ENCODE measurements at regions not wholly inside any gene's neighbourhood (a gene's known extent, or its start where the extent isn't known, plus 50 kb on each side); places are given as distances from the start of the nearest gene placed in this dataset.

- no peak for DNase-seq
Observed at GRCh38 chr18:11308499-11308898, 159.1 kb upstream of the PIEZO2 start.

GRCh38 chr18:11307716-11308115 lies 158.3 kb upstream of the PIEZO2 start:
- DNase-seq, result no peak

- DNase-seq, result no peak
Observed at GRCh38 chr18:11305507-11305906, 156.1 kb upstream of the PIEZO2 start.

GRCh38 chr18:11304928-11305327 lies 155.6 kb upstream of the PIEZO2 start:
- no peak for DNase-seq

- DNase-seq, result no peak
Observed at GRCh38 chr18:11296946-11297345, 147.6 kb upstream of the PIEZO2 start.

GRCh38 chr18:11293794-11294193 lies 144.4 kb upstream of the PIEZO2 start:
- DNase-seq, result no peak

- DNase-seq, result no peak
Observed at GRCh38 chr18:11290786-11291185, 141.4 kb upstream of the PIEZO2 start.

GRCh38 chr18:11289248-11289647 lies 139.9 kb upstream of the PIEZO2 start:
- no peak for DNase-seq

- DNase-seq, result no peak
Observed at GRCh38 chr18:11288401-11288800, 139.0 kb upstream of the PIEZO2 start.

GRCh38 chr18:11286431-11286830 lies 137.1 kb upstream of the PIEZO2 start:
- DNase-seq, result no peak

GRCh38 chr18:11284811-11285210 lies 135.4 kb upstream of the PIEZO2 start:
- DNase-seq, result no peak

GRCh38 chr18:11284349-11284748 lies 135.0 kb upstream of the PIEZO2 start:
- DNase-seq, result no peak

- no peak for DNase-seq
Observed at GRCh38 chr18:11283479-11284161, 134.3 kb upstream of the PIEZO2 start.

- DNase-seq, result no peak
Observed at GRCh38 chr18:11279461-11279860, 130.1 kb upstream of the PIEZO2 start.

GRCh38 chr18:11276678-11277077 lies 127.3 kb upstream of the PIEZO2 start:
- DNase-seq, result no peak

- no peak for DNase-seq
Observed at GRCh38 chr18:11274144-11274794, 124.9 kb upstream of the PIEZO2 start.

GRCh38 chr18:11272516-11272915 lies 123.1 kb upstream of the PIEZO2 start:
- no peak for DNase-seq

GRCh38 chr18:11271954-11272353 lies 122.6 kb upstream of the PIEZO2 start:
- DNase-seq, result no peak

GRCh38 chr18:11269257-11269656 lies 119.9 kb upstream of the PIEZO2 start:
- no peak for DNase-seq

GRCh38 chr18:11268741-11269233 lies 119.4 kb upstream of the PIEZO2 start:
- DNase-seq, result no peak

GRCh38 chr18:11268153-11268552 lies 118.8 kb upstream of the PIEZO2 start:
- no peak for DNase-seq

GRCh38 chr18:11266781-11267480 lies 117.6 kb upstream of the PIEZO2 start:
- DNase-seq, result no peak

GRCh38 chr18:11261486-11261885 lies 112.1 kb upstream of the PIEZO2 start:
- no peak for DNase-seq

GRCh38 chr18:11260961-11261461 lies 111.6 kb upstream of the PIEZO2 start:
- no peak for DNase-seq

Data from activated CD8-positive, alpha-beta memory T cell treated with anti-CD3 and anti-CD28 coated beads, Interleukin-2, amount 50 U/mL, for 48 hours (primary cell).